ENCODE measurements at regions not wholly inside any gene's neighbourhood (a gene's known extent, or its start where the extent isn't known, plus 50 kb on each side); places are given as distances from the start of the nearest gene placed in this dataset.

GRCh38 chr3:197420115-197420514 lies 121.7 kb upstream of the DLG1 start:
- TF ChIP-seq CTCF (conservative IDR thresholded peaks at IDR 0.05; ENCODE audit: low read length) (no peak), EZH2phosphoT487 (IDR thresholded peaks at IDR 0.05; ENCODE audit: borderline replicate concordance) (no peak)

All from Loucy (cell line).